ENCODE measurements at regions not wholly inside any gene's neighbourhood (a gene's known extent, or its start where the extent isn't known, plus 50 kb on each side); places are given as distances from the start of the nearest gene placed in this dataset.

DNA sequence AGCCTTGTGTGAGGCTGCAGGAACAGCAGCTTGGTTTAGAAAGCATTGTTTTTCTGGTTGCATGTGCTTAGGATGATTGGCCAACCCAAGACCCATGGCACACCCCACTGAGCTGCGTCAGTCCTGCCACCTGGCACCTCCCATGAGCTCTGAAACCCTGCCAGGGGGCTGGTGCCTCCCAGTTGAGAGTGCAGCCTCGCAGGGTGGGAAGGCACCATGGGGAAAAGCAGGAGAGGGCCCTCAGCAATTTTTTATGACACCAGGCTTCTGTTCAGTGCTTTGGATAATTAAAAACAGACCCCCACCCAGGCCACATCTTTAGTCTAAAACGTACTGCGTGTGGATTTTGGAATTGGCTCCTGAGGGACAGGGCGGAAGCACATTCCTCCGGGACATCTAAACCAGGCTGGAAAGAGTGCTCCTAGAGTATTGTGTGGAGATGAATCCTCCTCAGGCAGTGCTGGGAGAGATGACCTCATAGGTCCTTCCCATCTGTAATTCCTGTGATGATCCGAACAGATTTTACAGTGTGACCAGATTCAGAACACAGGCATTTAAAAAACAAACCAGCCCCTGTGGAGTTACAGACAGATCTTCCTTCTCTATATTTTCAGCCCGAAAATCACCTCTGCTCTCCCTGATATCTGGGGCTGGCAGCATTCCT is 438.3 kb downstream of the ZNF521 start:
- peak; percentile 34; the same call in 1 of the 3 replicates for ATAC-seq
- no peak for TF ChIP-seq TOX (CRISPR knock-in tag; IDR thresholded peaks at IDR 0.05; ENCODE audit: borderline replicate concordance)

DNA sequence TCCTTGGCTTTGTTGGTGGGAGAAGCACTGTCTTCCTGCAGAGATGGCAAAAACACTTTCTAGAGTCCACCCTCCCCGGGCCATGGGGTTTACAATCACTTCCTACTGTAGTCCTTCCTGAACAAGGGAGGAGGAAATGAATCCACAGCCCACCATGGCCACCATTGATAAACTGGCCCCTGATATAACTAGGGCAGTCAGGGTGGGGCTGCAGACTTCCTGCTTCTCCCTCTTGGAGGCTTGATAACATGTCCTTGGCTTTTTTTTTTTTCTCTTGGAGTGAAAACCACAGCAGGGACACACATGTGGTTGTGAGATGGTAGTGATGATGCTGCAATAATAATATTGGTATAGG is 437.8 kb downstream of the ZNF521 start:
- TF ChIP-seq PPARA (CRISPR knock-in tag; IDR thresholded peaks at IDR 0.05; ENCODE audit: borderline replicate concordance) (no peak), ZNF8 (CRISPR knock-in tag; IDR thresholded peaks at IDR 0.05) (no peak), TOX (CRISPR knock-in tag; IDR thresholded peaks at IDR 0.05; ENCODE audit: borderline replicate concordance) (no peak)

DNA sequence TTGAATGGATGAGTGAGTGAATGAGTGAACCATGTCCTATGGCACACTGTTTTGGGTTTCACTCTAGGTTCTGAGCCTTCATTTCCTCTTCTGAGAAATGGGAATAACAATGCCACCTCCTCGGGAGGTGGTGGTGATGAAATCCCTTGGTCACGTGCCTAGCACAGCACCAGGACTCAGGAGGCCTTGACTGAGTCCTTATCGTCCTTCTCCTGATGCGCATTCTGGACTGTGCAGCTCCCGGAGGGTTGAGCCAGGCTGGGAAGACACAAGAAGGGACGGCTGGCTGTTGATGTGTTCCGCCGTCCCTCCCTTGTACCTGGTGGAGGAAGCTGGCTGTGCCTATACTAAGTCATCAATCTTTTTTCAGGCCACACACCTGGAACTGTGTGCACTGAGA is 437.3 kb downstream of the ZNF521 start:
- TF ChIP-seq RARB (CRISPR knock-in tag; IDR thresholded peaks at IDR 0.05) (no peak), ISL1 (CRISPR knock-in tag; IDR thresholded peaks at IDR 0.05) (no peak), CSDC2 (CRISPR knock-in tag; IDR thresholded peaks at IDR 0.05) (no peak), ESRRG (CRISPR knock-in tag; IDR thresholded peaks at IDR 0.05) (no peak), PPARA (CRISPR knock-in tag; IDR thresholded peaks at IDR 0.05; ENCODE audit: borderline replicate concordance) (no peak), SNAI2 (CRISPR knock-in tag; IDR thresholded peaks at IDR 0.05) (no peak), BACH2 (CRISPR knock-in tag; IDR thresholded peaks at IDR 0.05; ENCODE audit: borderline replicate concordance) (no peak), ZFP3 (CRISPR knock-in tag; IDR thresholded peaks at IDR 0.05) (no peak), TOX (CRISPR knock-in tag; IDR thresholded peaks at IDR 0.05; ENCODE audit: borderline replicate concordance) (no peak), OSR1 (CRISPR knock-in tag; IDR thresholded peaks at IDR 0.05) (no peak), ZNF70 (CRISPR knock-in tag; IDR thresholded peaks at IDR 0.05) (no peak), ZNF8 (CRISPR knock-in tag; IDR thresholded peaks at IDR 0.05) (no peak)
- TF ChIP-seq, protein P1, sequence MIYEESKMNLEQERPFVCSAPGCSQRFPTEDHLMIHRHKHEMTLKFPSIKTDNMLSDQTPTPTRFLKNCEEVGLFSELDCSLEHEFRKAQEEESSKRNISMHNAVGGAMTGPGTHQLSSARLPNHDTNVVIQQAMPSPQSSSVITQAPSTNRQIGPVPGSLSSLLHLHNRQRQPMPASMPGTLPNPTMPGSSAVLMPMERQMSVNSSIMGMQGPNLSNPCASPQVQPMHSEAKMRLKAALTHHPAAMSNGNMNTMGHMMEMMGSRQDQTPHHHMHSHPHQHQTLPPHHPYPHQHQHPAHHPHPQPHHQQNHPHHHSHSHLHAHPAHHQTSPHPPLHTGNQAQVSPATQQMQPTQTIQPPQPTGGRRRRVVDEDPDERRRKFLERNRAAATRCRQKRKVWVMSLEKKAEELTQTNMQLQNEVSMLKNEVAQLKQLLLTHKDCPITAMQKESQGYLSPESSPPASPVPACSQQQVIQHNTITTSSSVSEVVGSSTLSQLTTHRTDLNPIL (CRISPR knock-in tag; IDR thresholded peaks at IDR 0.05; ENCODE audit: low read depth) = no peak
- TF ChIP-seq, protein P2, sequence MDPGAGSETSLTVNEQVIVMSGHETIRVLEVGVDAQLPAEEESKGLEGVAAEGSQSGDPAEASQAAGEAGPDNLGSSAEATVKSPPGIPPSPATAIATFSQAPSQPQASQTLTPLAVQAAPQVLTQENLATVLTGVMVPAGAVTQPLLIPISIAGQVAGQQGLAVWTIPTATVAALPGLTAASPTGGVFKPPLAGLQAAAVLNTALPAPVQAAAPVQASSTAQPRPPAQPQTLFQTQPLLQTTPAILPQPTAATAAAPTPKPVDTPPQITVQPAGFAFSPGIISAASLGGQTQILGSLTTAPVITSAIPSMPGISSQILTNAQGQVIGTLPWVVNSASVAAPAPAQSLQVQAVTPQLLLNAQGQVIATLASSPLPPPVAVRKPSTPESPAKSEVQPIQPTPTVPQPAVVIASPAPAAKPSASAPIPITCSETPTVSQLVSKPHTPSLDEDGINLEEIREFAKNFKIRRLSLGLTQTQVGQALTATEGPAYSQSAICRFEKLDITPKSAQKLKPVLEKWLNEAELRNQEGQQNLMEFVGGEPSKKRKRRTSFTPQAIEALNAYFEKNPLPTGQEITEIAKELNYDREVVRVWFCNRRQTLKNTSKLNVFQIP (CRISPR knock-in tag; IDR thresholded peaks at IDR 0.05; ENCODE audit: borderline replicate concordance, low read depth) = no peak
- TF ChIP-seq, protein P3, sequence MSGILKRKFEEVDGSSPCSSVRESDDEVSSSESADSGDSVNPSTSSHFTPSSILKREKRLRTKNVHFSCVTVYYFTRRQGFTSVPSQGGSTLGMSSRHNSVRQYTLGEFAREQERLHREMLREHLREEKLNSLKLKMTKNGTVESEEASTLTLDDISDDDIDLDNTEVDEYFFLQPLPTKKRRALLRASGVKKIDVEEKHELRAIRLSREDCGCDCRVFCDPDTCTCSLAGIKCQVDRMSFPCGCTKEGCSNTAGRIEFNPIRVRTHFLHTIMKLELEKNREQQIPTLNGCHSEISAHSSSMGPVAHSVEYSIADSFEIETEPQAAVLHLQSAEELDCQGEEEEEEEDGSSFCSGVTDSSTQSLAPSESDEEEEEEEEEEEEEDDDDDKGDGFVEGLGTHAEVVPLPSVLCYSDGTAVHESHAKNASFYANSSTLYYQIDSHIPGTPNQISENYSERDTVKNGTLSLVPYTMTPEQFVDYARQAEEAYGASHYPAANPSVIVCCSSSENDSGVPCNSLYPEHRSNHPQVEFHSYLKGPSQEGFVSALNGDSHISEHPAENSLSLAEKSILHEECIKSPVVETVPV (CRISPR knock-in tag; IDR thresholded peaks at IDR 0.05) = no peak
- TF ChIP-seq, protein P4, sequence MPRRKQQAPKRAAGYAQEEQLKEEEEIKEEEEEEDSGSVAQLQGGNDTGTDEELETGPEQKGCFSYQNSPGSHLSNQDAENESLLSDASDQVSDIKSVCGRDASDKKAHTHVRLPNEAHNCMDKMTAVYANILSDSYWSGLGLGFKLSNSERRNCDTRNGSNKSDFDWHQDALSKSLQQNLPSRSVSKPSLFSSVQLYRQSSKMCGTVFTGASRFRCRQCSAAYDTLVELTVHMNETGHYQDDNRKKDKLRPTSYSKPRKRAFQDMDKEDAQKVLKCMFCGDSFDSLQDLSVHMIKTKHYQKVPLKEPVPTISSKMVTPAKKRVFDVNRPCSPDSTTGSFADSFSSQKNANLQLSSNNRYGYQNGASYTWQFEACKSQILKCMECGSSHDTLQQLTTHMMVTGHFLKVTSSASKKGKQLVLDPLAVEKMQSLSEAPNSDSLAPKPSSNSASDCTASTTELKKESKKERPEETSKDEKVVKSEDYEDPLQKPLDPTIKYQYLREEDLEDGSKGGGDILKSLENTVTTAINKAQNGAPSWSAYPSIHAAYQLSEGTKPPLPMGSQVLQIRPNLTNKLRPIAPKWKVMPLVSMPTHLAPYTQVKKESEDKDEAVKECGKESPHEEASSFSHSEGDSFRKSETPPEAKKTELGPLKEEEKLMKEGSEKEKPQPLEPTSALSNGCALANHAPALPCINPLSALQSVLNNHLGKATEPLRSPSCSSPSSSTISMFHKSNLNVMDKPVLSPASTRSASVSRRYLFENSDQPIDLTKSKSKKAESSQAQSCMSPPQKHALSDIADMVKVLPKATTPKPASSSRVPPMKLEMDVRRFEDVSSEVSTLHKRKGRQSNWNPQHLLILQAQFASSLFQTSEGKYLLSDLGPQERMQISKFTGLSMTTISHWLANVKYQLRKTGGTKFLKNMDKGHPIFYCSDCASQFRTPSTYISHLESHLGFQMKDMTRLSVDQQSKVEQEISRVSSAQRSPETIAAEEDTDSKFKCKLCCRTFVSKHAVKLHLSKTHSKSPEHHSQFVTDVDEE (CRISPR knock-in tag; IDR thresholded peaks at IDR 0.05) = no peak
- ATAC-seq = no peak

More for the DNA sequence above, 437.8 kb downstream of the ZNF521 start:
- ATAC-seq = no peak

DNA sequence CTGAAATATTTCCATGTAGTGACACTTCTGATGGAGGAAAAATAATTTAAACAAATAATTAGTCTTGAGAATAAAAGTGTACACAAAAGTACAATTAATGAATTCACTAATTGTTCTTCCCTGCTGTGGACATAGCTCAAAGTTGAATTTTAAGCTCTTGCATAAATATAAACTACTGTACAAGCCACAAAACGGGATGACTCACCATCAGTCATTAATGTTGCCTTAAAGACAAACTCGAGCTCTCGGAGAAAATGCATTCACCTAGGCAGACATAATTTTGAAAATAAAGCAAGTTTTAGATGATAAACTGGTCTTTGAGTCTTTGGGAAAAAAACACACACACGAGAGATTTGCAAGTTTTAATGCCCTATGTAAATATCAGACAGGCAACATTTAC is 436.4 kb downstream of the ZNF521 start:
- ATAC-seq = no peak
- TF ChIP-seq, protein P3 (CRISPR knock-in tag; IDR thresholded peaks at IDR 0.05) = no peak
- no peak for TF ChIP-seq TOX (CRISPR knock-in tag; IDR thresholded peaks at IDR 0.05; ENCODE audit: borderline replicate concordance)
- TF ChIP-seq ZNF565 (CRISPR knock-in tag; conservative IDR thresholded peaks at IDR 0.05; ENCODE audit: low read depth) = no peak
- TF ChIP-seq, protein P5, sequence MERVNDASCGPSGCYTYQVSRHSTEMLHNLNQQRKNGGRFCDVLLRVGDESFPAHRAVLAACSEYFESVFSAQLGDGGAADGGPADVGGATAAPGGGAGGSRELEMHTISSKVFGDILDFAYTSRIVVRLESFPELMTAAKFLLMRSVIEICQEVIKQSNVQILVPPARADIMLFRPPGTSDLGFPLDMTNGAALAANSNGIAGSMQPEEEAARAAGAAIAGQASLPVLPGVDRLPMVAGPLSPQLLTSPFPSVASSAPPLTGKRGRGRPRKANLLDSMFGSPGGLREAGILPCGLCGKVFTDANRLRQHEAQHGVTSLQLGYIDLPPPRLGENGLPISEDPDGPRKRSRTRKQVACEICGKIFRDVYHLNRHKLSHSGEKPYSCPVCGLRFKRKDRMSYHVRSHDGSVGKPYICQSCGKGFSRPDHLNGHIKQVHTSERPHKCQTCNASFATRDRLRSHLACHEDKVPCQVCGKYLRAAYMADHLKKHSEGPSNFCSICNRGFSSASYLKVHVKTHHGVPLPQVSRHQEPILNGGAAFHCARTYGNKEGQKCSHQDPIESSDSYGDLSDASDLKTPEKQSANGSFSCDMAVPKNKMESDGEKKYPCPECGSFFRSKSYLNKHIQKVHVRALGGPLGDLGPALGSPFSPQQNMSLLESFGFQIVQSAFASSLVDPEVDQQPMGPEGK (CRISPR knock-in tag; IDR thresholded peaks at IDR 0.05; ENCODE audit: borderline replicate concordance) = no peak
- TF ChIP-seq OSR1 (CRISPR knock-in tag; IDR thresholded peaks at IDR 0.05) = no peak
- TF ChIP-seq, protein P2 (CRISPR knock-in tag; IDR thresholded peaks at IDR 0.05; ENCODE audit: borderline replicate concordance, low read depth) = no peak
- TF ChIP-seq ESRRG (CRISPR knock-in tag; IDR thresholded peaks at IDR 0.05) = no peak
- TF ChIP-seq ZNF70 (CRISPR knock-in tag; IDR thresholded peaks at IDR 0.05) = no peak
- TF ChIP-seq PPARA (CRISPR knock-in tag; IDR thresholded peaks at IDR 0.05; ENCODE audit: borderline replicate concordance) = no peak
- TF ChIP-seq SNAI2 (CRISPR knock-in tag; IDR thresholded peaks at IDR 0.05) = no peak
- TF ChIP-seq TCF4 (CRISPR knock-in tag; IDR thresholded peaks at IDR 0.05; ENCODE audit: borderline replicate concordance) = no peak
- no peak for TF ChIP-seq ISL1 (CRISPR knock-in tag; IDR thresholded peaks at IDR 0.05)
- TF ChIP-seq ARNTL (CRISPR knock-in tag; IDR thresholded peaks at IDR 0.05; ENCODE audit: borderline replicate concordance, low read depth) = no peak
- TF ChIP-seq, protein P1 (CRISPR knock-in tag; IDR thresholded peaks at IDR 0.05; ENCODE audit: low read depth) = no peak

Data from SK-N-SH treated with all-trans-retinoic acid at 6 μM for 48 hours (cell line).